Liver (tissue), 8 donors: ENCODE measurements at regions not wholly inside any gene's neighbourhood (a gene's known extent, or its start where the extent isn't known, plus 50 kb on each side); places are given as distances from the start of the nearest gene placed in this dataset.

Experiments
- DNase-seq: peaks from one replicate; pipeline ENCODE4 v3.0.0-alpha.2; 2017; ENCODE audit warnings: low spot score
- H3K27ac ChIP-seq, 2 donors: one replicate each; pipeline ENCODE4 v1.7.0; 2013; ENCODE audit warnings: inconsistent platforms in 2 of 2, low read length in 2 of 2, control low read depth in 1 of 2, low read depth in 1 of 2, mild to moderate bottlenecking in 1 of 2
- H3K27me3 ChIP-seq, 4 donors: one replicate each; pipeline versions ENCODE4 v1.6.1 to v1.7.0; 2013; ENCODE audit warnings: low read length in 3 of 4, inconsistent platforms in 1 of 4, mild to moderate bottlenecking in 1 of 4, moderate library complexity in 1 of 4; ENCODE audit not compliant: control insufficient read depth in 4 of 4, insufficient read depth in 4 of 4
- H3K36me3 ChIP-seq, 4 donors: one replicate each; pipeline versions ENCODE4 v1.6.1 to v1.7.0; 2013; ENCODE audit warnings: low read length in 3 of 4, mild to moderate bottlenecking in 3 of 4, low read depth in 1 of 4, moderate library complexity in 1 of 4; ENCODE audit not compliant: control insufficient read depth in 4 of 4, insufficient read depth in 3 of 4
- H3K4me1 ChIP-seq, 4 donors: one replicate each; pipeline versions ENCODE4 v1.6.1 to v1.7.0; 2013; ENCODE audit warnings: low read length in 3 of 4, mild to moderate bottlenecking in 3 of 4, moderate library complexity in 1 of 4; ENCODE audit not compliant: control insufficient read depth in 4 of 4, insufficient read depth in 4 of 4
- H3K4me3 ChIP-seq, 3 donors: one replicate each; pipeline versions ENCODE4 v1.6.1 to v1.7.0; 2013; ENCODE audit warnings: low read length in 3 of 3, control low read depth in 1 of 3, low read depth in 1 of 3, mild to moderate bottlenecking in 1 of 3
- H3K9ac ChIP-seq, 2 donors: one replicate each; pipeline ENCODE4 v1.7.0; 2013; ENCODE audit warnings: low read length in 2 of 2, mild to moderate bottlenecking in 2 of 2, moderate library complexity in 2 of 2, control low read depth in 1 of 2, low read depth in 1 of 2
- H3K9me3 ChIP-seq, 4 donors: one replicate each; pipeline versions ENCODE4 v1.6.1 to v1.7.0; 2013; ENCODE audit warnings: low read length in 3 of 4; ENCODE audit not compliant: control insufficient read depth in 4 of 4
- EGR1 ChIP-seq, 2 donors: IDR thresholded peaks; 2 replicates each; pipeline ENCODE4 v1.6.1; 2016 to 2018; ENCODE audit warnings: antibody characterized with exemption in 2 of 2, low read depth in 2 of 2
- FOXA1 ChIP-seq: IDR thresholded peaks from 2 replicates; pipeline ENCODE4 v1.6.1; 2016; ENCODE audit warnings: antibody characterized with exemption
- FOXA2 ChIP-seq: IDR thresholded peaks from 2 replicates; pipeline ENCODE4 v1.6.1; 2016; ENCODE audit warnings: antibody characterized with exemption
- GABPA ChIP-seq, 2 donors: IDR thresholded peaks in 1 of 2; conservative IDR thresholded peaks in 1 of 2; 2 replicates each; pipeline ENCODE4 v1.6.1; 2016; ENCODE audit warnings: antibody characterized with exemption in 2 of 2, mild to moderate bottlenecking in 1 of 2, moderate library complexity in 1 of 2
- HNF4A ChIP-seq, 2 donors: conservative IDR thresholded peaks; 2 replicates each; pipeline ENCODE4 v1.6.1; 2016; ENCODE audit warnings: antibody characterized with exemption in 2 of 2, mild to moderate bottlenecking in 2 of 2
- HNF4G ChIP-seq: IDR thresholded peaks from 2 replicates; pipeline ENCODE4 v1.6.1; 2016; ENCODE audit warnings: antibody characterized with exemption
- JUND ChIP-seq, 2 donors: IDR thresholded peaks; 2 replicates each; pipeline ENCODE4 v1.6.1; 2016; ENCODE audit warnings: antibody characterized with exemption in 2 of 2
- NR2F2 ChIP-seq: IDR thresholded peaks from 2 replicates; pipeline ENCODE4 v1.6.1; 2016; ENCODE audit warnings: antibody characterized with exemption
- RAD21 ChIP-seq, 2 donors: IDR thresholded peaks; 2 replicates each; pipeline ENCODE4 v1.6.1; 2016; ENCODE audit warnings: antibody characterized with exemption in 2 of 2, mild to moderate bottlenecking in 2 of 2
- RXRA ChIP-seq, 2 donors: IDR thresholded peaks; 2 replicates each; pipeline ENCODE4 v1.6.1; 2017 to 2018; ENCODE audit warnings: antibody characterized with exemption in 2 of 2, mild to moderate bottlenecking in 1 of 2
- SP1 ChIP-seq: IDR thresholded peaks from 2 replicates; pipeline ENCODE4 v1.6.1; 2018; ENCODE audit warnings: antibody characterized with exemption, mild to moderate bottlenecking
- TAF1 ChIP-seq: conservative IDR thresholded peaks from 2 replicates; pipeline ENCODE4 v1.6.1; 2016; ENCODE audit warnings: antibody characterized with exemption, mild to moderate bottlenecking
- YY1 ChIP-seq: IDR thresholded peaks from 2 replicates; pipeline ENCODE4 v1.6.1; 2016; ENCODE audit warnings: antibody characterized with exemption, mild to moderate bottlenecking
- WGBS: extraction: QIAGEN DNeasy Blood & Tissue Kit; methylation state at CpG from one replicate; pipeline ENCODE4 v1.1.7; 2013; 5-methylcytosine and 5-hydroxymethylcytosine counted together
- TF ChIP-seq, protein P1 (sequence below): fragments of 150-350 bp; IDR thresholded peaks from 2 replicates; pipeline ENCODE4 v1.5.1; 2017; ENCODE audit warnings: improper control_type of control experiment, low read depth, low read length; ENCODE audit not compliant: missing input control
- TF ChIP-seq, protein P2 (sequence below): IDR thresholded peaks from 2 replicates; pipeline ENCODE4 v1.6.1; 2016; ENCODE audit warnings: antibody characterized with exemption
- TF ChIP-seq, protein P3 (sequence below): IDR thresholded peaks from 2 replicates; pipeline ENCODE4 v1.6.1; 2016; ENCODE audit warnings: antibody characterized with exemption
- TF ChIP-seq, protein P4 (sequence below): IDR thresholded peaks from 2 replicates; pipeline ENCODE4 v1.6.1; 2016; ENCODE audit warnings: antibody characterized with exemption
- TF ChIP-seq, protein P5 (sequence below): IDR thresholded peaks from 2 replicates; pipeline ENCODE4 v1.6.1; 2016; ENCODE audit warnings: antibody characterized with exemption, mild to moderate bottlenecking
- donor health status: healthy.
- donor health status: healthy.
- donor health status: healthy.
- donor health status: healthy.
- donor health status: healthy.

DNA sequence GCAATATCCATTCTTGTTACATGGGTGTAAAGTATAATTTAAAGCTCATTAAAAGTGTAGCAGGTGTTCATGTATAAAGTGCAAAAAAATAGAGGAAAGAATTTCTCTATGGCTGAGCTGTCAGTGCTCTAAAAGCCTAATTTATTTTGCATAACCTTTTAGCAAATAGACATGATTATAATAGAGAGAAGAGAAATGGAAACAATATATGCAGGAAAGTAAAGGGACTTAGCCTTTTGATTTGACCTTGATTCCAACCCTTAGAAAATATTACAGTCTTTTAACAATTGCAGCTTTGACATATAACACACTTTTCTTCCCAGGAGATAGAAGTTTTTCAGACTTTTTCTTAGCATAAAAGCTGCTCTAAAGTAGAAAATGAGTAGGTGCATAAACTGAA lies 978.3 kb downstream of the PCDH18 start:
- Histone ChIP-seq H3K9me3 (no peaks in the 10 kb centered on the region), H3K4me3 (no peak overlapping the region), H3K27me3 (no peaks in the 10 kb centered on the region), H3K36me3 (no peaks in the 10 kb centered on the region), H3K27ac (no peak overlapping the region), H3K4me1 (no peaks in the 10 kb centered on the region), H3K9ac (no peak overlapping the region)
- TF ChIP-seq RXRA (IDR thresholded peaks at IDR 0.05) (no peak), HNF4G (no peak), YY1 (no peak), RAD21 (IDR thresholded peaks at IDR 0.05) (no peak), GABPA (IDR thresholded peaks at IDR 0.05 in 1 of 2, conservative IDR thresholded peaks at IDR 0.05 in 1 of 2) (no peak), HNF4A (conservative IDR thresholded peaks at IDR 0.05) (no peak), JUND (IDR thresholded peaks at IDR 0.05) (no peak), FOXA2 (no peak), EGR1 (IDR thresholded peaks at IDR 0.05; ENCODE audit: low read depth in 2 of 2) (no peak), SP1 (no peak)
- TF ChIP-seq, protein P1, sequence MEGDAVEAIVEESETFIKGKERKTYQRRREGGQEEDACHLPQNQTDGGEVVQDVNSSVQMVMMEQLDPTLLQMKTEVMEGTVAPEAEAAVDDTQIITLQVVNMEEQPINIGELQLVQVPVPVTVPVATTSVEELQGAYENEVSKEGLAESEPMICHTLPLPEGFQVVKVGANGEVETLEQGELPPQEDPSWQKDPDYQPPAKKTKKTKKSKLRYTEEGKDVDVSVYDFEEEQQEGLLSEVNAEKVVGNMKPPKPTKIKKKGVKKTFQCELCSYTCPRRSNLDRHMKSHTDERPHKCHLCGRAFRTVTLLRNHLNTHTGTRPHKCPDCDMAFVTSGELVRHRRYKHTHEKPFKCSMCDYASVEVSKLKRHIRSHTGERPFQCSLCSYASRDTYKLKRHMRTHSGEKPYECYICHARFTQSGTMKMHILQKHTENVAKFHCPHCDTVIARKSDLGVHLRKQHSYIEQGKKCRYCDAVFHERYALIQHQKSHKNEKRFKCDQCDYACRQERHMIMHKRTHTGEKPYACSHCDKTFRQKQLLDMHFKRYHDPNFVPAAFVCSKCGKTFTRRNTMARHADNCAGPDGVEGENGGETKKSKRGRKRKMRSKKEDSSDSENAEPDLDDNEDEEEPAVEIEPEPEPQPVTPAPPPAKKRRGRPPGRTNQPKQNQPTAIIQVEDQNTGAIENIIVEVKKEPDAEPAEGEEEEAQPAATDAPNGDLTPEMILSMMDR, result no peak
- TF ChIP-seq, protein P2, sequence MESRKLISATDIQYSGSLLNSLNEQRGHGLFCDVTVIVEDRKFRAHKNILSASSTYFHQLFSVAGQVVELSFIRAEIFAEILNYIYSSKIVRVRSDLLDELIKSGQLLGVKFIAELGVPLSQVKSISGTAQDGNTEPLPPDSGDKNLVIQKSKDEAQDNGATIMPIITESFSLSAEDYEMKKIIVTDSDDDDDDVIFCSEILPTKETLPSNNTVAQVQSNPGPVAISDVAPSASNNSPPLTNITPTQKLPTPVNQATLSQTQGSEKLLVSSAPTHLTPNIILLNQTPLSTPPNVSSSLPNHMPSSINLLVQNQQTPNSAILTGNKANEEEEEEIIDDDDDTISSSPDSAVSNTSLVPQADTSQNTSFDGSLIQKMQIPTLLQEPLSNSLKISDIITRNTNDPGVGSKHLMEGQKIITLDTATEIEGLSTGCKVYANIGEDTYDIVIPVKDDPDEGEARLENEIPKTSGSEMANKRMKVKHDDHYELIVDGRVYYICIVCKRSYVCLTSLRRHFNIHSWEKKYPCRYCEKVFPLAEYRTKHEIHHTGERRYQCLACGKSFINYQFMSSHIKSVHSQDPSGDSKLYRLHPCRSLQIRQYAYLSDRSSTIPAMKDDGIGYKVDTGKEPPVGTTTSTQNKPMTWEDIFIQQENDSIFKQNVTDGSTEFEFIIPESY, result no peak
- TF ChIP-seq, protein P3, sequence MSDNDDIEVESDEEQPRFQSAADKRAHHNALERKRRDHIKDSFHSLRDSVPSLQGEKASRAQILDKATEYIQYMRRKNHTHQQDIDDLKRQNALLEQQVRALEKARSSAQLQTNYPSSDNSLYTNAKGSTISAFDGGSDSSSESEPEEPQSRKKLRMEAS, result no peak
- TF ChIP-seq, protein P4, sequence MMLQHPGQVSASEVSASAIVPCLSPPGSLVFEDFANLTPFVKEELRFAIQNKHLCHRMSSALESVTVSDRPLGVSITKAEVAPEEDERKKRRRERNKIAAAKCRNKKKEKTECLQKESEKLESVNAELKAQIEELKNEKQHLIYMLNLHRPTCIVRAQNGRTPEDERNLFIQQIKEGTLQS, result no peak
- DNase-seq, result no peak

DNA sequence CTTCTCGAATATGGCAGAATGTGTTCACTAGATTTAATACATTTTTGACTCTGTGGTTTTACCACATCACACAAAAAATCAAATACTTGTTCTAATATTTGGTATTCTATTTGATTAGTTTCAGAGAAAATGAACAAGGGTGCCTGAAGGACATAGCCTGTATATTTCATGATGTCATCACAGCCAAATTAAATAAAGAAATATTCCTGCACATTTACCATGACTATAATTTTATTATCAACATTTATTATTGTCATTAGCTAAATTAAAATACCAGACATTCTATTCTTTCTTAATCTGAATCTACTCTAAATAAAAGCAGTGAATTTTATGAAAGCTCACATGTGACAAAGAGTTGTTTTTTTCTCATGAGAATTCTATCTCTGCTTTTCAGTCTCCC lies 980.5 kb downstream of the PCDH18 start:
- Histone ChIP-seq H3K4me3 (no peak overlapping the region), H3K27me3 (no peaks in the 10 kb centered on the region), H3K27ac (no peak overlapping the region), H3K36me3 (no peaks in the 10 kb centered on the region), H3K4me1 (no peaks in the 10 kb centered on the region), H3K9me3 (no peaks in the 10 kb centered on the region), H3K9ac (no peak overlapping the region)
- TF ChIP-seq YY1 (no peak), TAF1 (no peak), RXRA (IDR thresholded peaks at IDR 0.05) (no peak), FOXA2 (no peak), SP1 (no peak), FOXA1 (no peak), HNF4G (no peak), HNF4A (conservative IDR thresholded peaks at IDR 0.05) (no peak), JUND (IDR thresholded peaks at IDR 0.05) (no peak), RAD21 (IDR thresholded peaks at IDR 0.05) (no peak), GABPA (IDR thresholded peaks at IDR 0.05 in 1 of 2, conservative IDR thresholded peaks at IDR 0.05 in 1 of 2) (no peak), NR2F2 (no peak)
- TF ChIP-seq, protein P5, sequence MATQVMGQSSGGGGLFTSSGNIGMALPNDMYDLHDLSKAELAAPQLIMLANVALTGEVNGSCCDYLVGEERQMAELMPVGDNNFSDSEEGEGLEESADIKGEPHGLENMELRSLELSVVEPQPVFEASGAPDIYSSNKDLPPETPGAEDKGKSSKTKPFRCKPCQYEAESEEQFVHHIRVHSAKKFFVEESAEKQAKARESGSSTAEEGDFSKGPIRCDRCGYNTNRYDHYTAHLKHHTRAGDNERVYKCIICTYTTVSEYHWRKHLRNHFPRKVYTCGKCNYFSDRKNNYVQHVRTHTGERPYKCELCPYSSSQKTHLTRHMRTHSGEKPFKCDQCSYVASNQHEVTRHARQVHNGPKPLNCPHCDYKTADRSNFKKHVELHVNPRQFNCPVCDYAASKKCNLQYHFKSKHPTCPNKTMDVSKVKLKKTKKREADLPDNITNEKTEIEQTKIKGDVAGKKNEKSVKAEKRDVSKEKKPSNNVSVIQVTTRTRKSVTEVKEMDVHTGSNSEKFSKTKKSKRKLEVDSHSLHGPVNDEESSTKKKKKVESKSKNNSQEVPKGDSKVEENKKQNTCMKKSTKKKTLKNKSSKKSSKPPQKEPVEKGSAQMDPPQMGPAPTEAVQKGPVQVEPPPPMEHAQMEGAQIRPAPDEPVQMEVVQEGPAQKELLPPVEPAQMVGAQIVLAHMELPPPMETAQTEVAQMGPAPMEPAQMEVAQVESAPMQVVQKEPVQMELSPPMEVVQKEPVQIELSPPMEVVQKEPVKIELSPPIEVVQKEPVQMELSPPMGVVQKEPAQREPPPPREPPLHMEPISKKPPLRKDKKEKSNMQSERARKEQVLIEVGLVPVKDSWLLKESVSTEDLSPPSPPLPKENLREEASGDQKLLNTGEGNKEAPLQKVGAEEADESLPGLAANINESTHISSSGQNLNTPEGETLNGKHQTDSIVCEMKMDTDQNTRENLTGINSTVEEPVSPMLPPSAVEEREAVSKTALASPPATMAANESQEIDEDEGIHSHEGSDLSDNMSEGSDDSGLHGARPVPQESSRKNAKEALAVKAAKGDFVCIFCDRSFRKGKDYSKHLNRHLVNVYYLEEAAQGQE, result no peak
- TF ChIP-seq, protein P3, result no peak
- TF ChIP-seq, protein P2, result no peak
- DNase-seq, result no peak
- WGBS, result 58% methylated on average over 1 of the region's 1 CpG
